IMR-90 (cell line): ENCODE measurements at regions not wholly inside any gene's neighbourhood (a gene's known extent, or its start where the extent isn't known, plus 50 kb on each side); places are given as distances from the start of the nearest gene placed in this dataset.
A peak's percentile ranks its signal among the peaks of the same experiment; 100 is the strongest.

Source experiments
- BHLHE40 ChIP-seq: fragments of 150-350 bp; IDR thresholded peaks from 2 replicates; pipeline ENCODE4 v1.6.1; 2016; ENCODE audit warnings: mild to moderate bottlenecking, low read depth, low read length
- CHD1 ChIP-seq: IDR thresholded peaks from 2 replicates; pipeline ENCODE4 v1.6.1; 2012; ENCODE audit warnings: low read depth, low read length, improper control_type of control experiment
- MAFK ChIP-seq: IDR thresholded peaks from 2 replicates; pipeline ENCODE4 v1.6.1; 2012; ENCODE audit warnings: low read depth, low read length, improper control_type of control experiment
- MXI1 ChIP-seq: IDR thresholded peaks from 2 replicates; pipeline ENCODE4 v1.6.1; 2012; ENCODE audit warnings: low read depth, mild to moderate bottlenecking, low read length, moderate library complexity, borderline replicate concordance
- NFE2L2 ChIP-seq: fragments of 150-350 bp; IDR thresholded peaks from 2 replicates; pipeline ENCODE4 v1.6.1; 2016; ENCODE audit warnings: low read depth, mild to moderate bottlenecking, low read length
- POLR2A ChIP-seq: IDR thresholded peaks from 2 replicates; pipeline ENCODE4 v1.6.1; 2012; ENCODE audit warnings: mild to moderate bottlenecking, low read depth, low read length
- TF ChIP-seq, protein P1 (sequence below): conservative IDR thresholded peaks from 2 replicates; pipeline ENCODE4 v1.5.1; 2012; ENCODE audit warnings: mild to moderate bottlenecking, low read depth, low read length, improper control_type of control experiment

DNA sequence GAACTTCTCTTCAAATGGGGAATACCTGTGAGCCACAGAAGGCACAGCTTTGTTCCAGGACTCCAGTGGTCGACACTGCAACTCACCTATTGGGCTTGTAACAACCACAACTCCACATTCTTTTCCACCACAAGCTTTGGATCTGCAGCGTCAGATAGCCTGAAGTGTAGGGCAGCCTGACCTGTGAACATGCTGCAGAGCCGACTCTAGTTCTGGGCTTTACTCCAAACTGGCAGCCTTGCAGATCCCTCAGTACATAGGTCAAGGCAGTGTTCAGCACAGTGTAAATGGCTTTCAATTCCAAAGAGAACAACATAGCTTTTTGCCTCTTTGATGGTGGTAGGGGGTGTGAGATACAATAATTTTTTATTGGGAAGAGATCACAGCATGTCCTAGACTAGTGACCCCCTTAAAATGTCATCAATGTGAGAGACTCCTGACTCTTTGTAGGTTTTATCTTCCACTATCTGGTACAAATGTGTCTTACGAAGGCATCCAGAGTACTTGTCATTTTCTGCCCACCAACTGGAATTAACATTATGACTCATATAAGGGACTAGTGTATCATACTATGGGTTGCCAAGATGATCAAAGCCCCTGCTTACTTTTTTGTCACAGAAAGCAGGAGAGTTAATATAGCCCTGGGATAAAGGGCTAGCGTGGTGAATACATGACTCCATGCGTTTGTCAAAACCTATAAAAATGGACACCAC lies 149.8 kb downstream of the COPS8 start:
- TF ChIP-seq, protein P1, sequence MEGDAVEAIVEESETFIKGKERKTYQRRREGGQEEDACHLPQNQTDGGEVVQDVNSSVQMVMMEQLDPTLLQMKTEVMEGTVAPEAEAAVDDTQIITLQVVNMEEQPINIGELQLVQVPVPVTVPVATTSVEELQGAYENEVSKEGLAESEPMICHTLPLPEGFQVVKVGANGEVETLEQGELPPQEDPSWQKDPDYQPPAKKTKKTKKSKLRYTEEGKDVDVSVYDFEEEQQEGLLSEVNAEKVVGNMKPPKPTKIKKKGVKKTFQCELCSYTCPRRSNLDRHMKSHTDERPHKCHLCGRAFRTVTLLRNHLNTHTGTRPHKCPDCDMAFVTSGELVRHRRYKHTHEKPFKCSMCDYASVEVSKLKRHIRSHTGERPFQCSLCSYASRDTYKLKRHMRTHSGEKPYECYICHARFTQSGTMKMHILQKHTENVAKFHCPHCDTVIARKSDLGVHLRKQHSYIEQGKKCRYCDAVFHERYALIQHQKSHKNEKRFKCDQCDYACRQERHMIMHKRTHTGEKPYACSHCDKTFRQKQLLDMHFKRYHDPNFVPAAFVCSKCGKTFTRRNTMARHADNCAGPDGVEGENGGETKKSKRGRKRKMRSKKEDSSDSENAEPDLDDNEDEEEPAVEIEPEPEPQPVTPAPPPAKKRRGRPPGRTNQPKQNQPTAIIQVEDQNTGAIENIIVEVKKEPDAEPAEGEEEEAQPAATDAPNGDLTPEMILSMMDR = no peak
- TF ChIP-seq BHLHE40 = peak; percentile 4; the same call in 1 of the 2 replicates
- no peak for TF ChIP-seq POLR2A
- TF ChIP-seq CHD1 = no peak
- no peak for TF ChIP-seq MAFK
- no peak; the same call in 1 of the 2 replicates for TF ChIP-seq MXI1
- TF ChIP-seq NFE2L2 = no peak
